Pancreas (tissue), 10 donors: ENCODE measurements at regions not wholly inside any gene's neighbourhood (a gene's known extent, or its start where the extent isn't known, plus 50 kb on each side); places are given as distances from the start of the nearest gene placed in this dataset.

Experiments used
- ATAC-seq, 4 donors: fragments of 200-7000 bp; cut with Tn5 transposase; one replicate each; pipeline versions ENCODE4 v1.8.0 to v1.9.1; 2020; ENCODE audit warnings: mild to moderate bottlenecking in 4 of 4, moderate library complexity in 4 of 4
- DNase-seq, 6 donors: peaks; one replicate each; pipeline ENCODE4 v3.0.0-alpha.2; 2020
- FAIRE-seq: peaks from 2 replicates; lab custom pipeline; 2012; peaks lifted over from hg19 to GRCh38; lab: Jason Lieb, UNC
- H3K27ac ChIP-seq, 4 donors: fragments of 200-600 bp; sonication (generic); 1 replicate in 3 of 4; 2 replicates in 1 of 4; pipeline versions ENCODE4 v1.5.0 to v1.8.0; 2020
- H3K27me3 ChIP-seq, 4 donors: fragments of 200-600 bp; one replicate each; pipeline ENCODE4 v1.8.0; 2021
- H3K36me3 ChIP-seq, 3 donors: fragments of 200-600 bp; sonication (generic) in 1 of 3; one replicate each; pipeline versions ENCODE4 v1.5.0 to v1.8.0; 2020 to 2021
- H3K4me1 ChIP-seq, 3 donors: fragments of 200-600 bp; one replicate each; pipeline ENCODE4 v1.8.0; 2021
- H3K4me3 ChIP-seq, 4 donors: fragments of 200-600 bp; sonication (generic) in 2 of 4; one replicate each; pipeline versions ENCODE4 v1.5.0 to v1.8.0; 2020 to 2021
- H3K9me3 ChIP-seq, 4 donors: fragments of 200-600 bp; one replicate each; pipeline ENCODE4 v1.8.0; 2021
- WGBS, 2 donors: extraction: QIAGEN DNeasy Blood & Tissue Kit; methylation state at CpG; one replicate each; pipeline ENCODE4 v1.1.7; 2013; 5-methylcytosine and 5-hydroxymethylcytosine counted together
- intact Hi-C, 3 donors: fragments of 100-400 bp; cut with DNase I; formaldehyde crosslinking; loops; one replicate each; pipeline versions ENCODE4 v1.11.1 to v1.14.2; 2022
- TF ChIP-seq, protein P1 (sequence below), 4 donors: fragments of 200-600 bp; sonication (generic) in 3 of 4; IDR thresholded peaks; one replicate each; pipeline versions ENCODE4 v1.5.0 to v1.8.0; 2021; ENCODE audit warnings: antibody characterized with exemption in 4 of 4
- donor health status: healthy with polysubstance abuse.
- donor health status: DM: no; HTN: no; CAD: no; lungs with moderate emphysema.
- donor health status: DM: no; HTN: no; CAD: no.
- donor health status: control.
- donor health status: control.
- donor health status: Bipolar disorder and iron deficiency.
- donor health status: DM: yes; HTN: yes; CAD: no.
- donor health status: DM: no; HTN: no; CAD: no.
- donor health status: DM: no; HTN: no; CAD: no.
- donor health status: DM: yes; HTN: yes; CAD: no.

DNA sequence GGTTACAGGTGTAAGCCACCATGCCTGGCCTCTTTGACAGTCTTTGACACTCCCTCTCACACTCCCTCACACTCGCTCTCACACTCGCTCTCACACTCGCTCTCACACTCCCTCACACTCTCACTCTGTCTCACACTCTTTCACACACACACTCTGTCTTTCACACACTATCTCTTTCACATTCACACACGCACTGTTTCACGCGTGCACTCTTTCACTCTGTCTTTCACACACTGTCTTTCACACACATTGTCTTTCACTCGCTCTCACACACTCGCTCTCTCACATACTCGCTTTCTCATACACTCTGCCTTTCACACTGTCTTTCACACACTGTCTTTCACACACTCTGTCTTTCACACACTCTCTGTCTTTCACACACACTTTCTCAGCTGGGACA, 167.1 kb upstream of the CXCL13 start:
- Histone ChIP-seq H3K9me3 (no peaks in the 10 kb centered on the region), H3K27ac (no peak overlapping the region), H3K36me3 (no peaks in the 10 kb centered on the region), H3K4me1 (peaks cover 0 to 3% (median 0%) of the 10 kb centered on the region in 3 donors), H3K27me3 (no peaks in the 10 kb centered on the region), H3K4me3 (no peak overlapping the region)
- WGBS, 2 donors = 95 to 97% methylated on average over 9 of the region's 9 CpGs
- ATAC-seq (no peak), DNase-seq (no peak), FAIRE-seq (no peak)
- TF ChIP-seq, protein P1, sequence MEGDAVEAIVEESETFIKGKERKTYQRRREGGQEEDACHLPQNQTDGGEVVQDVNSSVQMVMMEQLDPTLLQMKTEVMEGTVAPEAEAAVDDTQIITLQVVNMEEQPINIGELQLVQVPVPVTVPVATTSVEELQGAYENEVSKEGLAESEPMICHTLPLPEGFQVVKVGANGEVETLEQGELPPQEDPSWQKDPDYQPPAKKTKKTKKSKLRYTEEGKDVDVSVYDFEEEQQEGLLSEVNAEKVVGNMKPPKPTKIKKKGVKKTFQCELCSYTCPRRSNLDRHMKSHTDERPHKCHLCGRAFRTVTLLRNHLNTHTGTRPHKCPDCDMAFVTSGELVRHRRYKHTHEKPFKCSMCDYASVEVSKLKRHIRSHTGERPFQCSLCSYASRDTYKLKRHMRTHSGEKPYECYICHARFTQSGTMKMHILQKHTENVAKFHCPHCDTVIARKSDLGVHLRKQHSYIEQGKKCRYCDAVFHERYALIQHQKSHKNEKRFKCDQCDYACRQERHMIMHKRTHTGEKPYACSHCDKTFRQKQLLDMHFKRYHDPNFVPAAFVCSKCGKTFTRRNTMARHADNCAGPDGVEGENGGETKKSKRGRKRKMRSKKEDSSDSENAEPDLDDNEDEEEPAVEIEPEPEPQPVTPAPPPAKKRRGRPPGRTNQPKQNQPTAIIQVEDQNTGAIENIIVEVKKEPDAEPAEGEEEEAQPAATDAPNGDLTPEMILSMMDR (IDR thresholded peaks at IDR 0.05) = no peak
- intact Hi-C loops = loop anchor here in 1 of 3 donors (10.0 kb wide), 1 partner anchor 54 kb away; no protein-coding TSS in a partner anchor

DNA sequence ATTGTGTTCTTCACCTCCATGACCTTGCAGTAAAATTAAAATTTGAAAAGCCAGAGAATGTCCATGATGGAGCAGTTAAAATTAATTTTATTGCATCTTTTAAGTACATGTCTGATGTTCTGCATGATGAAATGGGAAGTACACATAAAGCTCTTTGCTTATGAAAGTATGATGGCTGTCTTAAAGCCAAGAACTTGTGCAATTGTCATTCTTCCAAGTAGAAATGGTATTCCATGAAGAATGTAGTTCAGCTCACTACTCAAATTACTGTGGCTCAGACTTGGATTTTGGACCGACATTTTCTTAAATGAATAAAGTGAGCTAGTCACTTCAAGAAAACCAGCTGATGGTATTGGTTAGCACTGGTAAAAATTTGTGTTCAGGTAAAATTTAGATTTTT, 161.7 kb upstream of the CXCL13 start:
- no peak overlapping the region for H3K4me3 ChIP-seq
- FAIRE-seq (no peak), DNase-seq (no peak), ATAC-seq (no peak)
- intact Hi-C loops = no loop called here
- H3K9me3 ChIP-seq = no peaks in the 10 kb centered on the region
- TF ChIP-seq, protein P1 (IDR thresholded peaks at IDR 0.05) = no peak
- H3K4me1 ChIP-seq = no peaks in the 10 kb centered on the region
- WGBS, 2 donors = 76 to 98% methylated on average over 1 of the region's 1 CpG
- H3K36me3 ChIP-seq = no peaks in the 10 kb centered on the region
- H3K27me3 ChIP-seq = no peaks in the 10 kb centered on the region
- H3K27ac ChIP-seq = no peak overlapping the region

DNA sequence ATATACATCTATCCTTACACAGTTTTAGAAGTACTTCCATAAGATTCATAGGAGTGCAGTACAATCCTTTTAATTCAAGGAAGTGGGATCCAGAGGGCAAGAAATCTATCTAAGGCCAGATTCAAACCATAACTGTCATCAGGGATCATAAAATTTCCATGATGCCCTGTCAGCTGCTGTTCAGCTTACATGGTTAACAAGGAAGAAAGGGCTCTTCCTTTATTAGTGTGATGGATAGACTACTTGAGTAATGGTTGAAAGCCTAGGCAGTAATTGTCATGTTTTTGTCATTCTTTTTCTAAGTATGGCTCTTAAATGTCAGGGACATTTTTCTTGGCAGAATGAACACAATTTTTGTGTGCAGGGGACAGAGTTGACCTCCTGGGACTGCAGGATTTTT, 159.8 kb upstream of the CXCL13 start:
- intact Hi-C loops = no loop called here
- TF ChIP-seq, protein P1 (IDR thresholded peaks at IDR 0.05) = no peak
- Histone ChIP-seq H3K4me3 (no peak overlapping the region), H3K27ac (no peak overlapping the region), H3K4me1 (no peaks in the 10 kb centered on the region), H3K36me3 (no peaks in the 10 kb centered on the region), H3K9me3 (no peaks in the 10 kb centered on the region), H3K27me3 (no peaks in the 10 kb centered on the region)
- no peak for FAIRE-seq
- ATAC-seq = no peak
- DNase-seq = no peak

DNA sequence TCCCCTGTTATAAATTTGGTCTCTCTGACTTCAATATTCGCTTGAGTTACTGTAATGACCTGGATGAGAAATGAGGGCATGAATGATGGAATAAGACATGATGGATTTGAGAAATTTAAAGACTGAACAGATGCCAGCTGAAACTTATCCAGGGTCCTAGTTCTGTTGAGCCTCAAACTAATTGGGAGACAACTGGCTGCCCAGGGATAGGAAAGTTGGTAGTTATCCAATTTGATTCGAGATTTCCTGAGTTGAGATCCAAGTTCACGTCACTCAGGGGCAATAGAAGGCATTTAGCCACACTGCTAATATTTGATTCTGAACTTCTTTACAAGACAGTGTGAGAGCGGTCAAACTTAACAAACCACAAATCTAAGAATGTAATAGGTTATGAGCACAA, 159.0 kb upstream of the CXCL13 start:
- Histone ChIP-seq H3K27me3 (no peaks in the 10 kb centered on the region), H3K9me3 (no peaks in the 10 kb centered on the region), H3K36me3 (no peaks in the 10 kb centered on the region), H3K27ac (no peak overlapping the region), H3K4me1 (no peaks in the 10 kb centered on the region), H3K4me3 (no peak overlapping the region)
- TF ChIP-seq, protein P1 (IDR thresholded peaks at IDR 0.05) = no peak
- ATAC-seq (no peak), DNase-seq (no peak), FAIRE-seq (no peak)
- WGBS, 2 donors = 44 to 57% methylated on average over 4 of the region's 4 CpGs
- intact Hi-C loops = no loop called here

DNA sequence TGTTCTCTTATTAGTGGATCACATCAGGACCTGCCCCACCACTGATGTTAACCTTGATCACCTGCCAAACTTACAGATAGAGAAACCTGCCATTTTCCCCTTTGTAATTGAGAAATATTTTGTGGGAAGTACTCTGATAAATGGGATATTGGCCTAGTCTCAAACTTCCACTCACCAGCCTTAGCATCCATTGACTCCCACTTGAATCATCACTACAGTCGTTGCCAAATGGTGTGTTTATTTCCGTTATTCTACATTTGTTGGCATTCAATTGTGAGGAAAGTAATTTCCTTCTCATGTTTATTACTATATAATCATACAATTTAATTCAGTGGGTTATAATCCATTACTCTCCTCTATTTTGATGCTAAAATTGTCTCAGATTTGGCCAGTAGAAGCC, 156.4 kb upstream of the CXCL13 start:
- ATAC-seq (no peak), FAIRE-seq (no peak), DNase-seq (no peak)
- TF ChIP-seq, protein P1 (IDR thresholded peaks at IDR 0.05) = no peak
- H3K27me3 ChIP-seq = no peaks in the 10 kb centered on the region
- 67 to 71% methylated on average over 2 of the region's 2 CpGs for WGBS, 2 donors
- H3K4me3 ChIP-seq = no peak overlapping the region
- no peak overlapping the region for H3K27ac ChIP-seq
- H3K36me3 ChIP-seq = no peaks in the 10 kb centered on the region
- intact Hi-C loops = no loop called here
- H3K4me1 ChIP-seq = no peaks in the 10 kb centered on the region
- H3K9me3 ChIP-seq = no peaks in the 10 kb centered on the region
